ENCODE measurements at regions not wholly inside any gene's neighbourhood (a gene's known extent, or its start where the extent isn't known, plus 50 kb on each side); places are given as distances from the start of the nearest gene placed in this dataset.

DNA sequence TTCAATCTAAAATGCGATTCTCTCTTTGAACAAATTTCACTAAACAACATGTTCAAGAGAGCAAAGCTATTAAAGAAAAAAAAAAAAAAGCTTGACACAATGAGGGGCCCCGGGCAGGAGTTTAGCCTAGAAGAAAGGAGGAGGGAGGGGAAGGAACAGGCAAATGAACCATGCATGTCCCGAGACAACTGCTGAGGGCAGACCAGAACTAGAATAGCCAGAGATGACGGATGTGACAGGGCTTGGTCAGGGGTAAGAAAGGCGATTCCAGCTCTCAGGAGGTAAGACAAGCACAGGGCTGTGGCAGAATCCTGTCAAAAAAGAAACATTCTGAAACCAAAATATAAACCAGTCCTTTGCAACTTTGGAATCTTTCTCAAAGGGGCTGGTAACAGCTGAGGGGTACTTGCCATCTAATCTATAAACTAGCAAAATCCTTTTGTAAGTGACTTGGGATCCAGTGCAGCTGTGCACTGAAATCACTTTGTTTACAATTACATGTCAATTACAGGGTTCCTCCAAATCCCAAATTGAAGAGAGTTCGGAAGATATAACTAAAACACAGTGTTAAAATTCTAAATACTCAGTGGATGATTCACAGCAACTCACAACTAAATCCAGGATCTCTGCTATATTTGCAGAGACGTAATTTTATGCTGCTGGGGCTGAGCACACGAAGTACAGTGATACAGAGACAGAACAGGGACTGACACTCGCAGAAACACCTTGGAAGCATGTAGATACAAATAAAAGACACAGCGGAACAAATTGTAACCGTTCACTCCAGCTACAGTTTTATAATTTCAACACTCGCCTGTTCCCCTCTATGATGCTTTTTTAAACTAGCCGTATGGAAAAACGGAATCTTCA is 567.4 kb upstream of the ZFHX3 start:
- H3K4me3 ChIP-seq = no peak overlapping the region
- WGBS = 50% methylated on average over 14 of the region's 14 CpGs
- H3K4me1 ChIP-seq = peaks cover 0 to 4% (median 0%) of the 10 kb centered on the region in 4 donors
- no peak overlapping the region for H3K27ac ChIP-seq (replicated peaks in 1 of 4)
- no peaks in the 10 kb centered on the region for H3K36me3 ChIP-seq
- H3K9me3 ChIP-seq = no peaks in the 10 kb centered on the region
- TF ChIP-seq POLR2AphosphoS5 (IDR thresholded peaks at IDR 0.05) (no peak), EP300 (IDR thresholded peaks at IDR 0.05) (no peak), CTCF (IDR thresholded peaks at IDR 0.05) (no peak), POLR2A (IDR thresholded peaks at IDR 0.05; ENCODE audit: low read depth) (no peak)
- H3K27me3 ChIP-seq = peaks cover 0 to 7% (median 0%) of the 10 kb centered on the region in 4 donors
- no peak for DNase-seq (ENCODE audit: extremely low spot score)
- intact Hi-C loops (cut with DNase I) = no loop called here

DNA sequence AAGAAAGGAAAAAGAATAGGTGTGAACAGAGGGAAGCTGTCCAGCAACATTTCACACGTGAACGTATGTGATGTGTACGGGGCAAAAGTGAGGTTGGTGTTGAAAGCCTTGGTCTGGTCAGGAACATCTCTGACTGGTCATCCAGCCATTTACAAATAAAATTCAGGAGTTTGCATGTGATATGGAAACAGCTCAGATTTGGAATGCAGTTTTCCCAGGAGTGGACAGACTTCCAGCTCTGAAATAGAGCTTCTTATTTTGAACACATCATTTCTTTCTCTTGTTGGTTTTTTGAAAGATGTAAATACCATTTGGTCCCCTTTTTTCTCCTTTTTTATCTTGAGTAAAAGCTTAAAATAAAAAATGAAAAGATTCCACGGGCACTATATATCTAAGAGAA is 566.2 kb upstream of the ZFHX3 start:
- H3K4me1 ChIP-seq = peaks cover 0 to 4% (median 0%) of the 10 kb centered on the region in 4 donors
- DNase-seq (ENCODE audit: extremely low spot score) = no peak
- peaks cover 0 to 17% (median 0%) of the 10 kb centered on the region in 4 donors for H3K27me3 ChIP-seq
- no peak overlapping the region for H3K27ac ChIP-seq (replicated peaks in 1 of 4)
- no peak overlapping the region for H3K4me3 ChIP-seq
- TF ChIP-seq CTCF (IDR thresholded peaks at IDR 0.05) = no peak
- TF ChIP-seq EP300 (IDR thresholded peaks at IDR 0.05) = no peak
- no peak for TF ChIP-seq POLR2A (IDR thresholded peaks at IDR 0.05; ENCODE audit: low read depth)
- no peak for TF ChIP-seq POLR2AphosphoS5 (IDR thresholded peaks at IDR 0.05)
- WGBS = 79% methylated on average over 4 of the region's 4 CpGs
- no peaks in the 10 kb centered on the region for H3K36me3 ChIP-seq
- intact Hi-C loops (cut with DNase I) = no loop called here
- no peaks in the 10 kb centered on the region for H3K9me3 ChIP-seq

DNA sequence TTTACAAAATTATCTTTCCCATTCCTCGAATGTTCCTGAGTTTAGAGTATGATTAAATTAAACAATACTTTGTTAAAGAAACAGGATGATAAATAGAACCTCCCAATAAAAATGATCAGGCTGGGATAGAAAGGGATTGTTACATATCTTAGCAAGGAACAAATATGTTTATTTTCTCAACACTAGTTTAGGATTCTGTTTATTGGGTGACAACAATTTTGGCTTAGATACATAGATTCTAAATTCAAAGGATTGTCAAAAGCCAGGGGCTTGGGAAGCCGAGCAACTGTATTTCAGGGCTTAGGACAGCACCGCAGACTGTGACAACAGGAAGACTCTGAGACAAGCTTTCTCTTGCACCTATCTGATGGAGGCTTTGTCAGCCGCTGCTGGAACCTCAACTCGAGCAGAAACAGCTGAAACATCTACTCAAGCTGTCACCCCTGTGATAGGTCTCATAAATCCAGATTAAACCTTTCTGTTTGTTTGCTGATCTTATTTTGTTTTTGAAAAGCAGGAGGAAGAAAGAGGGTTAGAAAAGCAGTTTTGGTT is 562.8 kb upstream of the ZFHX3 start:
- Histone ChIP-seq H3K27ac (replicated peaks in 1 of 4) (no peak overlapping the region), H3K4me1 (peaks cover 0 to 4% (median 0%) of the 10 kb centered on the region in 4 donors), H3K4me3 (no peak overlapping the region), H3K36me3 (no peaks in the 10 kb centered on the region), H3K9me3 (no peaks in the 10 kb centered on the region), H3K27me3 (peaks cover 0 to 37% (median 0%) of the 10 kb centered on the region in 4 donors)
- 64% methylated on average over 5 of the region's 5 CpGs for WGBS
- no peak for DNase-seq (ENCODE audit: extremely low spot score)
- intact Hi-C loops (cut with DNase I) = no loop called here
- no peak for TF ChIP-seq POLR2A (IDR thresholded peaks at IDR 0.05; ENCODE audit: low read depth)
- TF ChIP-seq EP300 (IDR thresholded peaks at IDR 0.05) = no peak
- no peak for TF ChIP-seq POLR2AphosphoS5 (IDR thresholded peaks at IDR 0.05)
- no peak for TF ChIP-seq CTCF (IDR thresholded peaks at IDR 0.05)

- WGBS = 43% methylated on average over 9 of the region's 9 CpGs
- peaks cover 0 to 39% (median 0%) of the 10 kb centered on the region in 4 donors for H3K27me3 ChIP-seq
- H3K4me1 ChIP-seq = peaks cover 0 to 3% (median 0%) of the 10 kb centered on the region in 4 donors
- H3K27ac ChIP-seq (replicated peaks in 1 of 4) = no peak overlapping the region
- no peaks in the 10 kb centered on the region for H3K36me3 ChIP-seq
- DNase-seq (ENCODE audit: extremely low spot score) = no peak
- H3K4me3 ChIP-seq = no peak overlapping the region
- no peak for TF ChIP-seq POLR2AphosphoS5 (IDR thresholded peaks at IDR 0.05)
- H3K9me3 ChIP-seq = no peaks in the 10 kb centered on the region
- intact Hi-C loops (cut with DNase I) = no loop called here
Measured at GRCh38 chr16:73610160-73610559, 562.2 kb upstream of the ZFHX3 start.

DNA sequence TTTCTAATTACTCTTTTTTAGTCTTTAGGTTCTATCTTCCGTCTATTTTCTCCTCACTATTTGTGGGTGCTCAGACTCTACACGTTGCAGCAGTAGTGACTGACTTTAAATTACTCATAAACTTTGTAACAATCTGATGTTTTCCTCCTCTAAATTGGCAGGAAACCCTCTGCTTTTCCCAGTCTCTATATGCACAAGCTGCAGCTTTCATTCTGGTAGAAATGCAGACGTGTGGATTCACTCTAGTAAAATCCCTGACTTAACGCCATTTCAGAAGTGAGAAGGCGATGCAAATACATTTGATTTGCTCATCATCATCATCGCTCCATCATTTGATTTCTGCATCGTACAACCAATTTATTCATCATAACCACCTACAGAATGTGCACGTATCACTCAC is 561.0 kb upstream of the ZFHX3 start:
- 79% methylated on average over 8 of the region's 8 CpGs for WGBS

More for the DNA sequence above, 561.0 kb upstream of the ZFHX3 start:
- Histone ChIP-seq H3K4me1 (no peaks in the 10 kb centered on the region), H3K36me3 (no peaks in the 10 kb centered on the region), H3K27me3 (peaks cover 0 to 37% (median 0%) of the 10 kb centered on the region in 4 donors), H3K27ac (replicated peaks in 1 of 4) (no peak overlapping the region), H3K9me3 (no peaks in the 10 kb centered on the region), H3K4me3 (no peak overlapping the region)
- no peak for DNase-seq (ENCODE audit: extremely low spot score)
- intact Hi-C loops (cut with DNase I) = no loop called here
- no peak for TF ChIP-seq EP300 (IDR thresholded peaks at IDR 0.05)
- TF ChIP-seq CTCF (IDR thresholded peaks at IDR 0.05) = no peak
- TF ChIP-seq POLR2AphosphoS5 (IDR thresholded peaks at IDR 0.05) = no peak
- no peak for TF ChIP-seq POLR2A (IDR thresholded peaks at IDR 0.05; ENCODE audit: low read depth)
